ENCODE measurements at regions not wholly inside any gene's neighbourhood (a gene's known extent, or its start where the extent isn't known, plus 50 kb on each side); places are given as distances from the start of the nearest gene placed in this dataset.

DNA sequence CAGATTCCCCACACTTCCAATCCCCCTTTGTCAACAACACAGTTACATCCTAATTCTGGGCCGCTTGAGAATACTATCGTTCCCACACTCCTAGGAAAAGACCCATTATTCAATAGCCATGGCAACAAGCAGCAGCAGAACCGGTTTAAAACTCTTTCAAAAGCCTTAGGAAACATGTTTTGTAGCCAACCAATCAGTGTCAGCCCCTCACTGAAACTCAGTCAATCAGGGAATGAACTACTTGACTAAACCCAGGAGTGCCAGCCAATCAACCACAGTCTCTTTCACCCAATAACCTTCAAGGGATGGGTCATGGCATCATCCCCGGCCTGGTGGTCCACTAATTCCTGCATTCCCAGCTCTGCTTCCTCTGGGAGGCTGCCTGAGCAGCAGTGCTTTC, 204.8 kb upstream of the HS6ST1 start:
- in situ Hi-C loops (cut with MboI; ENCODE audit: low sequenced_read_pairs), result no loop called here

DNA sequence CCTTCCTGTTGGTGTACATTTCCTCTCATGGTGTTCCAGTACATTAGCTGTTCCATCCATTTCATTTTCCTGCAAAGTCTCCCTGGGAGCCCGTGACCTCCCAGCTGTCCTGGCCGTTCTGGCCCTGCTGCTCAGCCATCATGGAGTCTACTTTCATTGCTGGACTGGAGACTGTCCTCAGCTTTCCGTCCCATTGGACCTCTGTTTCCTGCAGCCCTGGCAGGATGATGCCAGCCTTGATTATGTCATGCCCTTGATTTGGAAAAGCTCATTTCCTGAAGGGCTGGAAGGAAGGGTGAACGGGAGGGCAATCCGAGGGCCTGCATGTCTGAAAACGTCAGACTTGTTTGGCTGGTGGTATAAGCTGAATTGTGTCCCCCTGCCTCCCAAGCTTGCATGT, 205.5 kb upstream of the HS6ST1 start:
- in situ Hi-C loops (cut with MboI; ENCODE audit: low sequenced_read_pairs), result no loop called here

DNA sequence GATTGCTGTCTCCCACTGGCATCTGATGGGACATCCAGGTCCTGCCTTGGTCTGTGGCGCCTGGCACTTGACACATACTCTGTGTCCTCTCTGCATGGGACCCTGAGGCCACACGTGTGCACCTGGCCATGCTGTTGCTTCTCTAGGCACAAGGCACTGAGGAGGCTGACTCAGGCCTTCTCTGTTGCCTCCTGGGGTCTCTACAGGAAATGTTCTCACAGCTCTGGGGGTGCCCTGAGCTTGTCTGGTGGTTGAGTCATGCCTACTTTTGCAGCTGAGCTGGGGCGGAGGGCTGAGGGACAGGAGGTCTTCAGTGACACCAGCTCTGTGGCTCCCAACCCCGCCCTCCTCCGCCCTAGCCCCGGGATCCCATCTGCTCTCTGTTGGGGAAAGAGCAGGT, 207.0 kb upstream of the HS6ST1 start:
- in situ Hi-C loops (cut with MboI; ENCODE audit: low sequenced_read_pairs), result no loop called here

DNA sequence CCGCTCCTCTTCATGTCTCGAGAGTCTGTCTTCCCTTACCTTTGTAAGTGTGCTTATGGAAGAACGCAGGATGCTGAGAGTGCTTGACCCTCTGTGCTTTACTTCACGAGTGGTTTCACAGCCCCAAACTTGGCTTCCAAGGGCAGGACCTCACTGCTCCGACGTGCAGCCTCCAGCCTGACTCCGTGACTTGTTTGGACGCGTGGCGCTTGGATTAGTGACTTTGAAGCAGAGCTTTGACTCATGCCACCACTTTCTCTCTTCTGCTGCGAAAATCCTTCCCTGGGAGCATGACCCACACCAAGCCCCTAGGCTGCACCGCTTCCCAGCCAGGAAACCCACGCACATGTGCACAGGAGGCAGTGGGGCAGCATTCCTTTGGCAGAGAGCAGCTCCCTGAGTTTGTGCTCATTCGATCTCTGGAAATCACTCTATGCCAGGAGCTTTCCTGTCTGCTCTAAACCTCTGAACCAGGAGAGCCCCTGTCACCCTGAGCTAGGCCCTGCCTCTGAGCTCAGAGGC, 207.8 kb upstream of the HS6ST1 start:
- in situ Hi-C loops (cut with MboI; ENCODE audit: low sequenced_read_pairs), result no loop called here

DNA sequence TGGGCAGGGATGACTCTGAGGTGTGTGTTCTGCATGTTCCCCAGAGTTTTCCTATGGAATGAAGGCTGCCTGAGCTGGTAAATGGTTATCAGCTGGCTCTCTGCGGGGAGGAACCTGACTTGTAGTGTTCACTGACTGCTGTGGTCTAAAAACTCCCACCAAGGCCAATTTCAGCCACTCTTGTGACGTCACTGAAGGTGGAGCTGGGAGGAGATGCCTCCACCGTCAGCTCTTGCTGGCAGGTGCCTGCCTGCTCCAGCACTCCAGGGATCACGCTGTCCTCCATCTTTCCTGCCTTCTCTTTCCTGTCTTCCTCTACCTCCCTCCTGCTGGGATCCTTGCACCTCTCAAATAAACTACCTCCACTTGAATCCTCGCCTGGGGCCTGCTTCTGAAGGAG, 209.5 kb upstream of the HS6ST1 start:
- in situ Hi-C loops (cut with MboI; ENCODE audit: low sequenced_read_pairs), result no loop called here

DNA sequence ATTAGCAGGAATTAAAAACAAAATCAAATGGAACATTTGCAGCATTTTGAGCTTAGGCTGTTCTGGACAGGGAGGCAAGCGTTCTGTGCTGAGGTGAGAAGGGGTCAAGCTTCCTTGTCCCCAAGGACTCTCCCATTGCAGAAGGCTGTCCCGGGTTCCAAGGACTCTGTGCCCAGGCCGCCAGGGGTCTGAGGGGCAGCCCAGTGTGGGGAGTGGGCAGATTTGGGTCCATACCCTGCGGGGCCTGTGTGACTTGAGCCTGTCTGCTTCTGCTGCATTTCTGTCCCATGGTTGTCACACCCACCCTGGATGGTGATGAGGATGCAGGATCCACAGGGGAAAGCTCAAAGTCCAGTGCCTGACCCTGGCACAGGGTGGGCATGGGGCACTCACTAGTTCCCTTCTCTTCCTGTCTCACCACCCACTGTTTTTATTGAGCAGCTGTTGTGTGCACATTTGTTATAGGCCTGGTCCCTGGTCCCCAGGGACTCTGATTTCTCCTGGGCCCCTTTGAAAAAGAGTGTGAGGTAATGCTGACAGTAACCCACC, 211.4 kb upstream of the HS6ST1 start:
- in situ Hi-C loops (cut with MboI; ENCODE audit: low sequenced_read_pairs), result no loop called here

DNA sequence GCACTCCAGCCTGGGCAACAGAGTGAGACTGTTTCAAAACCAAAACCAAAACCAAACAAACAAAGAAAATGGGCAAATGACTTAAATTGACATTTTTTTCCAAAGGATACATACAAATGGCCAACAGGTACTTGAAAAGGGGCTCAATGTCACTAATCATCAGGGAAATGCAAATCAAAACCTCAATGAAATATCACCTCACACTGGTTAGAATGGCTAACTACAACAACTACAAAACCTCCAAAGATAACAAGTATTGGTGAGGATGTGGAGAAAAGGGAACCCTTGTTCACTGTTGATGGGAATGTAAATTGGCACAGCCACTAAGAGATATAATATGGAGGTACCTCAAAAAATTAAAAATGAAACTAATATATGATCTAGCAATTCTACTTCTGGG, 213.2 kb upstream of the HS6ST1 start:
- in situ Hi-C loops (cut with MboI; ENCODE audit: low sequenced_read_pairs), result no loop called here

DNA sequence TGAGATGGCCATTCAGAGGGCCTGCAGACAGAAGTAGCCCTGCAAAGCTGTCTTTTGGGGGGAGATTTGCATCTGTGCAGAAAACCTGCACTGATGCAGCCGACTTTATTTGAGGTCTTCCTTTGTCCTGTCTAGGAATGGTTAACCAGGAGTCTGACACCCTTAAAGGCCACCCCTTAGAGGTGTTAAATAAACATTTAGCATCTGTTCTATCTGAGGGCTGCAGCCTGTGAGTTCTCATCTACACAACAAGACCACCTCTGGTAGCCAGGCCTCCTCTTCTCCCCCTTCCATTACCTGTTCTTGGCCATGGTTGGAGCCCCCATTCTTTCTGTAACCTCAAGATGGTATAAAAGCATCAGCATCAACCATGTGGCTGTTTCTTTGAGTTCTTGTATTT, 214.4 kb upstream of the HS6ST1 start:
- in situ Hi-C loops (cut with MboI; ENCODE audit: low sequenced_read_pairs), result no loop called here

DNA sequence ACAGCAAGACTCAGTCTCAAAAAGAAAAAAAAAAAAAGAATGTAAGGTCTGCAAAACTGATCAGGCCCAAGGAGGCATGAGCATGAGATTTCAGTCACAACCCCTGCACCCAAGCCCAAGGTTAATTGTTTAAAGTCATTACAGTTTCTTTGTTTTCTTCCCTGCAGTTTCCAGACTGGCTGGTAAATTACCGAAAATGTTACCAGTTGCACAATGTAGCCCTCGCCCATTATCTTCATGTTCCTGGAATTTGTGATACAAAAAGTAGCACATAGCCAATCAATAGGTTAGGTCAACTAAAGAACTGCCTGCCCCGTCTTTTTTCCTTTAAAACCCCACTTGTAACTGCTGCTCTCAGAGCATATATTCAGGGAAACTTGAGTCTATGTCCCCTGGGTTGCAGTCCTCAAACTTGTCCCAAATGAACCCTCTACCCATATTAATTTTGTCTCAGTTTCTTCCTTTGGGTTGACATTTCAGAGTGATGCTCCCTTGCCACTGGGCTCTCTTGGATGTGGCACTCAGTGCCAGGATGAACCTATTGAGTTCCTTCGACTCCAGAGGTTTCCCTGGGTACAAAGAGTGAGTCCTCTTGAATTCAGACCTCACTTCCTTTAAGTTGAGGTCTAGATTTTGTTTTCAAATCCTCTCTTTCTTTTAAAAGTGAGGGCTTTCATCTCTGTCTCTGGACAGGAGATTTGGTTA, 216.2 kb upstream of the HS6ST1 start:
- in situ Hi-C loops (cut with MboI; ENCODE audit: low sequenced_read_pairs), result no loop called here

DNA sequence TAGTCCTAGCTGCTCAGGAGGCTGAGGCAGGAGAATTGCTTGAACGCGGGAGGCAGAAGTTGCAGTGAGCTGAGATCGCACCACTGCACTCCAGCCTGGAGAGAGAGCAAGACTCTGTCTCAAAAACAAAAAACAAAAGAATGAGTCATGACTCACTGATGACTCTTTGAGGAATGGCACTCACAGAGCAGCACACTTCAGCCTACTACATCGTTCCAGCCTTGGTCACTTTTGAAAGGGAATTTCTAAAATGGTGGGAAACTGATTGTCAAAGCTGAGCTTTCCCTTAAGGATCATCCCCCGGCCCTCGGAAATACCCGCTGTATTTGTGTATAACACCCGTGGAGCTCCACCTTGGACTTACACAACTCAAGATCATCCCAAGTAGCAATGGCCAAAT, 217.3 kb upstream of the HS6ST1 start:
- in situ Hi-C loops (cut with MboI; ENCODE audit: low sequenced_read_pairs), result no loop called here

DNA sequence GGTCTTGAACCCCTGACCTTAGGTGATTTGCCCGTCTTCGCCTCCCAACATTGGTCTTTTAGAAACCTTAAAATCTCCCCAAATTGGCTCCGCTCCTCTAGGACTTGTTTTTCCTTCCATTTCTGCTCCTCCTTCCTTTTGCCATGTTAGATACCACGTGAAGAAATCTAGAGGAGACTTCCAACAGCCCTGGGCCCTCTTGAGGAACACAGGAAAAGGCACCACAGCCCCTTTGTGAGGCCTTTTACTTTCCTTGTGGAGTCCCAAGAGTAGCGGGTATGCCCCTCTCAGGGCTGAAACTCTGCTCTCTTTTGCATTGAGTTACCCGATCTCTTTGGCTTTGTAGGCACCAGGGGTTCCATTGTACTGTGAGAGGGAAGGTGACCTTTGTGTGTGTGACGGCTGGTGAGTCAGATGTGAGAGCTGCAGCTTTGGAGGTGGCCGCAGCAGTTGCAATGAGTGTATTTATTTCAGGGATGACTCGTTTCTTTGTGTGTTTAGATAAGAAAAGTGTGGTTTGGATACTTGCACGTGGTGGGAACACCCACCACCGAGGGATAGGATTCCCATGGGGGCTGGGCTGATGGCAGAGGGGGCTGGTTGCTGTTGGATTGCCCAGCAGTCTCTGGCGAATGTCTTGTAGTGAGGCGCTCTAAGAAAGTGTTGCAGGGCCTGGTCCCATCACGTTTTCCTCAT, 218.4 kb upstream of the HS6ST1 start:
- in situ Hi-C loops (cut with MboI; ENCODE audit: low sequenced_read_pairs), result no loop called here

DNA sequence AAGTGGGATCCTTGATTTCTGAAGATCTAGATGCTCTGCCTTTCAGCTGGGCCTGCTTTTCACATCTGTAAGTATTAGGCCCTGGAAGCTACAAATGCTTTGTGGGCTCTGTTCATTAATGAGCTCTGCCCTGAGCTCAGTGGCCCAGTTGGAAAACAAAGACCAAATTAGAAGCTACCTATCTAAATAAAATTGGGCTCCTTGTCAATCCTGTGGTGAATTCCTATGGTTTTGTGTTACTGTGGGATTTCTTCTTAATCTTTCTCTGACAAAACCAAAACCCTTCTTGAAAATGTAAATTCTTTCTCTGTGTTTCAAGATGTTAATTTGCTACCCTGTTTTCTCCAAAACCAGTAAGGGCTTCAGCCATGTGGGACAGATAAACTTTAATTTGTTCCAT, 219.0 kb upstream of the HS6ST1 start:
- in situ Hi-C loops (cut with MboI; ENCODE audit: low sequenced_read_pairs), result no loop called here

DNA sequence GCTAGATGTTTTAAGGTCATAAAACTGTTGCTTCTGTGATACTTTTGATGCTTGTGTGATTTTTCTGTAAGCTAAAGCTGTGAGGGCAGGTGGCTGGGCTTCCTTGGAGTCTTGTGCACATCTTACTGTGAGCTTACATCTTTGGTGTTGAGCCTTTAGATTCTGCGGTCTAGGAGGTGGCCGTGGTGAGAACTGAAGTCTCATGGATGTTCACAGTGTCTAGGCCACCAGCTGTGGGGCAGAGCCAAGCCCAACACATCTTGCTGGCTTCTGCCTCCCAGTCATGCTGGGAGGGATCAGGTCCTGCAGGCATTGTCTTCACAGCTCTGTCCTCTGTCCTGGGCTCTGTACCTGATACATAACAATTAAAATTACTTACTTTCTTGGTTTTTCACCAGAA, 219.7 kb upstream of the HS6ST1 start:
- in situ Hi-C loops (cut with MboI; ENCODE audit: low sequenced_read_pairs), result no loop called here

DNA sequence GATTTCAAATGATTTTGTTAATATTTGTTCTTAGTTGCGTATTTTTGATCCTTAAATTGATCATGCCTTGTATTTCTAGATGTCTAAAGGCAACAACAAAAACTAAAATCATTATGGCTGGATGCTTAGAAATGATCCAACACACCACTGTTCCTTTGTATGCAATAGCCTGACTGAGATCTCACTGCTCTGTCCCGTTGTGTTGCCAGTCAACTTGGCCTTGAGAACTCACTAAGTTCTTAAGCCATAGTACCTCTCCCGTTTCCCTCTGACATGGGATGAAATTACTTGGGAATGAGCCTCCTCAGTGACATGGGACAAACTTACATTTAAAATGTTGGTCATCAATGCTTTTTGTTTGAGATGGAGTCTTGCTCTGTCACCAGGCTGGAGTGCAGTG, 222.0 kb upstream of the HS6ST1 start:
- in situ Hi-C loops (cut with MboI; ENCODE audit: low sequenced_read_pairs), result no loop called here

DNA sequence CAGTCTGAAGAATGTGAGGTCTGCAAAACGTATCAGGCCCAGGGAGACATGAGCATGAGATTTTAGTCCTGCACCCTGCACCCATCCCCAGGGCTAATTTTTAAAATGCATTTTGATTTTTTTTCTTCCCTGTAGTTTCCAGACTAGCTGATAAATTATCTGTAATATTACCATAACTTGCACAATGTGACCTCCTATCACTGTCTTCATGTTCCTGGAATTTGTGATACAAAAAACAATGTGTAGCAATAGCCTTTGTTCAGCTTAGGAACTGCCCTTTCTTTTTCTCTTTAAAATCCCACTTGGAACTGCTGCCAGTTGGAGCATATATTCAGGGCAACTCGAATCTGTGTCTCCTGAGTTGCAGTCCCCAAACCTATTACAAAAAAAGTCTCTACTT, 222.8 kb upstream of the HS6ST1 start:
- in situ Hi-C loops (cut with MboI; ENCODE audit: low sequenced_read_pairs), result no loop called here

DNA sequence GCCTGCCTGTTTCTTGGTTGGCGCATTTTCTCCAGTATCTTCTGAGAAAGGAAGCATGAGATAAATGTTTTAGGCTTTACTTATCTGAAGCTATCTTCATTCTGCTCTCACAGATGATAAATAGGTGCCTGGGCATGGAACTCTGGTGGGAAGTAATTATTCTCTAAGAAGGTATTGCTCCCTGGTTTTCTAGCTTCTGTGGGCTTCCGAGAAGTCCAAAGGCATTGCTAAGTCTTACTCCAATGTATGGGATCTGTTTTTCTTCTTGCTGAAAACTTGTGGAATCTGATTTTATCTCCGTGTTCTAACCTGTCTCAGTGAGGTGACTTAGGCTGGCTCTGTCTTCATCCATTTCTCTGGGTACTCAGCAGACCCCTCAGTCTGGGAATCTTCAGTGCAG, 224.4 kb upstream of the HS6ST1 start:
- in situ Hi-C loops (cut with MboI; ENCODE audit: low sequenced_read_pairs), result no loop called here

DNA sequence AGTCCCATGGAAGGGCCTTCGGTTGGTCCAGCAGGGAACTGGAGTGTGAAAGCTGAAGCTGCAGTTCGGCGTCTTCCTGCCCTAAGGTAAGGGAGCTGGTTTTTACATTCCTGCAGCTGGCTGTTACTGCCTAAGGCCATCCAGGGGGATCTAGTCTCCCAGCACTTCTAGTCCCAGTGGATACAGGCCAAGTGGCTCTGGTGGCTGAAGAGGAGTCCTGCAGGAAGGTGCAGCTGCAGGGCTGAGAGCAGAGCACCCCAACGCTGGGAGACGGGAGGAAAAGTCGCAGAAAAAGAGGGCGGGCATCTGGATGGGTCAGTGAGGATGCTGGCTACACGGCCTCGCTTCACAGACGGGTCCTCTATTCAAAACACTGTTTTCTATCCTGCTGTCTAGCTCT, 225.0 kb upstream of the HS6ST1 start:
- in situ Hi-C loops (cut with MboI; ENCODE audit: low sequenced_read_pairs), result no loop called here

DNA sequence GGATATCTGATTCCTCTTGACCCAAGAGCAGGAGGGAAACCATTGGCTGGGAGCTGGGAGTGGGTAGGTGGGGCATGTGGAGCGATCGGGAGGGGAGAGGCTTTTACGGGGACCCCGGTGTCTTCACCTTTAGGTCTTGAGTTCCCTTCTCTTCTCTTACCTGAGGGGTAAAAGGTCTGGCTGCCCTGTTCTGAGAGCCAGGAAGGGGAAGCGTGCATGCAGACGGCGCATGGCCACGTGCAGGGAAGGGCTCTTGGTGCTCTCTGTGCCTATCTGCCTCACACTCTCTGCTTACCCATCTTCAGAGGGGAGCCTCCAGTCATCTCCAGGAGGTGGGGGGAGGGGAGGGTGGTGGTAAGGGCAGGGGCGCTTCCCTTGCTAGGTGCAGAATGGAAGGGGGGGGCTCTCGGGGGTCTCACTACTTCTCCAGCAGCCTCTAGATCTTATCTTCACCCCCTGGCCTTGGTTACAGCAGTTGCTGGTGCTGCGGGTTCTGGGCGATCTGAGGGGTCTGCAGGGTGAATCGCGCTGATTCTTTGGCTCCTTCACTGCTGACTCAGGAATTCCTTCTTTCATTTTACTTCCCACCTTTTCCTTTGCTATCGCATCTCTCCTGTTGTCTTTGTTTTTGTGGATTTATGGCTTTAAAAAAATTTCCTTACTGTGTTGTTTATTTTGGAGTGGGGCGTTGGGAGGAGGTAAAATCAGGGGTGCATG, 225.8 kb upstream of the HS6ST1 start:
- in situ Hi-C loops (cut with MboI; ENCODE audit: low sequenced_read_pairs), result no loop called here

DNA sequence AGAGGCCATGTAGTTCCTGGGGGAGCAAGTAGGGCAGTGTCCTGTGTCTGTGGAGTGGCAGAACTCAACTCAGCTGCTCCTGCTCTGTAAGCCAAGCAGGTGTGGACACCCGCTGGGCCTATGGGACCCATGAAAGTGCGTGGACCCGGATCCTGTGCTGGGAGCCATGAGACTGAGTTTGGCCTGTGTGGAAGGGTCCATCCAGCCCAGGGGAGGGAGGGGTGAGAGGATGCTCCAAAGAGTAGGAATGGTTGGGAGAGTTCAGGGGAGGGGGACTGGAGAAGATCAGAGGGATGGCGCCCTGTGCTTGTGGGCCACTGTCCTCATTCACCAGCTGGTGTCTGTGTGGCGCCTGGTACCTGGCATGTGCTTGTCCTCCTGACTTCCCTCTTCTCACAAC, 226.4 kb upstream of the HS6ST1 start:
- in situ Hi-C loops (cut with MboI; ENCODE audit: low sequenced_read_pairs), result no loop called here

DNA sequence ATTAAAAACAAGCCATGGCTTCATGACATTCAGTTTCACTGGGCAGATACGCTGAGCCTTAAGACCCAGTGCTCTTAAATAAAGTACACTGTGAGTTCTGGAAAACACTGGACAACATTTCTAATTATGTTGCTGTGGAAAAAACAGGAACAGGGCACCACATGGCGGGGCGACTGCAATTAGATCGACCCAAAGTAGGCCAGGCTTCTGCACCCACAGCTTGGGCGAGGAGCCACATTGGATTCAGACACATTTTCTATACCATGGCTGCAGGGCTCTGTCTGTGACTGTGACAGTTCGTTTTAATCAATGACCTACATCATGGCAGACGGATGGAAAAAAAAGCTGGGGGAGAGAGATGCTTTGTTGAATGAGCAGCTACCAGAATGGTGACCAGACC, 227.2 kb upstream of the HS6ST1 start:
- in situ Hi-C loops (cut with MboI; ENCODE audit: low sequenced_read_pairs), result no loop called here

DNA sequence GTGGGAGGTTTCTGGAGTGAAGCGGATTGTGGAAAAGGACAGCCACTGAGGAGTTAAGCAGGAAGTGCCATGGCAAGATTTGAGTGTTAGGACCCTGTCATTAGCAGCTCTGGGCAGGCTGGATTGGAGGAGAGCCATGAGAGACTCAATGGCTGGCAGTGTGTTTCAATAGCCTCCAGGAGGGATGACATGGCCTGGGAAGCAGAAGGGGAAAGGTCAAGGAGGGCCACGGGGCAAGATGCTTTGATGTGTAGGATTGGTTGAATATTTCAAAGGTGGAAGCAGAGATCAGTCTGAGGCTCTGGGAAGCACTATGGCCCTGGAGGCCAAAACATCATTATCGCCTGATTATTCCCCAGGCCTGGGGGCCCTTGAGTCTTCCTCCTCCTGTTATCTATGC, 229.0 kb upstream of the HS6ST1 start:
- in situ Hi-C loops (cut with MboI; ENCODE audit: low sequenced_read_pairs), result no loop called here

DNA sequence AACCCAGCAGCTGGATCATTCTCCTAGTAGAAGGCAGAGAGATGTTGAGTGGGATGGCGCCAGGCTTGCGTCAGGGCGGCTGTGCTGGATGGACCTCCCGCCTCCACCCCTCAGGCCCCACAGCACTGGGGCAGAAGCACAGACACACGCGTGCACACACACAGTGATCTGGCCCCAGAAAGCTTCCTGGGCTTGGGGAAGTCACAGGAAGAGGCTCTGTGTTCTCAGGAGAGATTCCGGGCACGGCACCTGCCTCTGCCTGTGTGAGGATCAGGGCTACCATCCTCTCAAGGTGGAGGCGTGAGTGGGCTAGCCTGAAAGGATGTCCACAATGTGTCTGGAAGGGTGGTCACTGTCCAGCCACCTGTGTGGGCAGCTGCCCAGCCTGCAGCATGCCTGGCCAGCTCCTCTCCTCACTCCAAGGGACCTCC, 229.8 kb upstream of the HS6ST1 start:
- in situ Hi-C loops (cut with MboI; ENCODE audit: low sequenced_read_pairs), result no loop called here

Measured in HL-60/S4 treated with retinoic acid at 250 ng/mL for 4 days and 3 days (cell line).